ENCODE measurements at regions not wholly inside any gene's neighbourhood (a gene's known extent, or its start where the extent isn't known, plus 50 kb on each side); places are given as distances from the start of the nearest gene placed in this dataset.

DNA sequence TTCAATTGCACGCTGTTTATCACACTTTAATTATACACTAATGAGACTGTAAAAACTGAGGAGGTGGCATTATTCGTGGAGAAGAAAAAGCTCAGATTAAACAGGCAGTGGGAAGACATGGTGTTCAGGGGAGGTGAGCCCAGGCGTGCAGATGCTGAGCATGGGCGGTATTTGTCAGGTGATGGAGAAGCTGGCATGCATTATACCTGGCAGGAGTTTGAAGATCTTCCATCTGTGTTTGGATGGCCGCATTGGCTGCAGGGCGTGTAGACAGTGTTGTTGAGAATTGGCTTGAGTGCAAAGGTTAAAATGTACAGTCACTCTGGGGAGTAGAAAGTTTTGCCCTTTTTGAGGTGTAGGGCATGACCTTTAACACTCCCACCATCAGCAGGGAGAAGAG, 213.8 kb downstream of the ERMARD start:
- no peak for DNase-seq (ENCODE audit: low read depth)

DNA sequence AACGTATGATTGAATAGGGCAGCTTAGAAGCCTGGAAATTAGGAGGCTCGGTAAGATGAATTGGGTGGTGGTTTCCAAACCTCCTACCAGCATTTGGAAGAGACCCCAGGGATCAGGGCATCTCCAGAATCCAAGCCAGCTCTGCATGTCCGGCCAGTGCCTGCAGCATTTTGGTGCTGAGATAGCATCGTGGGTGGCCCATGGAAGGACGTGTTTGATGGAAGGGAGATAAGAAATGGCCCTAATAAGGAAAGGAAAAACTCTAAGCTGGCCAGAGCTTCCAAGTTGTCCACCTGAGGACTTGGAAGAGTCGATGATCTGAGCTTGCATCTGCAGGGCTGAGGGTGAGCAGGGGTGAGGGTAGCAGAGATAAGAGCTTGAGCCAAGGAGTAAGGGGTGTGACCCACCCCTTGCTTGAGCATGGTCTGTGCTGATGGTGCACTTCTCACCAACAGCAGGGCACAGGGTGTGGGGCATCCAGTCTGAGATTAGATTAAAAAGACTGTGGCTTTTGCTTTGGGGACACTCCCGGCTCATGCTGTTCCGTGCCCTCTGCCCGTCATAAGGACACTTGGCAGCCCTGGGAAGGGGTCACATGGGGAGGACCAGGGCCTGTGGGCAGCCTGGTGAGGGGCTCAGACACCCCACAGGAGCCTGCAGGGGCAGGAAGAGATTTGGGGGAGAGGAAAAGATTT, 213.2 kb downstream of the ERMARD start:
- DNase-seq (ENCODE audit: low read depth), result no peak

DNA sequence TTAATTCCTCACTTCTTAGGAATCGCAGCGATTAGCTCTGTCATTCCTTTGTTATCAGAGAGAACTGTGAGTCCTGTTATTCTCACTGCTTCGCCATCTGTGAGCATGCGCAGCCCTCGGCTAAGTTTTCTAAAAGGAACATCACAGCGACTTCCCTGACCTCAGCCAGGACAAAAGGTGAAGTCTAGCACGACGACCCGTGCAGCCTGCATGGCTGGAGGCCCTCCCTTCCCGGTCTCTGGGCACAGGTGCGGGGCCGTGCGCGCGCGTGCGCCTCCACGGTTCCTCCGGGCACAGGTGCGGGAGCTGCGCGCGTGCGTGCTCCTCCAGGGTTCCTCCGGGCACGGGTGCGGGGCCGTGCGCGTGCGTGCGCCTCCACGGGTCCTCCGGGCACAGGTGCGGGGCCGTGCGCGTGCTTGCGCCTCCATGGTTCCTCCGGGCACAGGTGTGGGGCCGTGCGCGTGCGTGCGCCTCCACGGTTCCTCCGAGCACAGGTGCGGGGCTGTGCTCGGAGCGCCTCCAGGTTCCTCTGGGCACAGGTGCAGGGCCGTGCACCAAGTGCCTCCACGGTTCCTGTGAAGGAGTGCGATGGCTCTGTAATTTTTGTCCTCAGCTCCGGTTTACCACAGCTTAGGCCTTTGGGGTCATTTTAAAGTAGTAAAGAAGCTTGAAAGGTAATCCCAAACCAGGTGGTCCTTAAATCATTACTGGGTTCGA, 212.3 kb downstream of the ERMARD start:
- no peak for DNase-seq (ENCODE audit: low read depth)

DNA sequence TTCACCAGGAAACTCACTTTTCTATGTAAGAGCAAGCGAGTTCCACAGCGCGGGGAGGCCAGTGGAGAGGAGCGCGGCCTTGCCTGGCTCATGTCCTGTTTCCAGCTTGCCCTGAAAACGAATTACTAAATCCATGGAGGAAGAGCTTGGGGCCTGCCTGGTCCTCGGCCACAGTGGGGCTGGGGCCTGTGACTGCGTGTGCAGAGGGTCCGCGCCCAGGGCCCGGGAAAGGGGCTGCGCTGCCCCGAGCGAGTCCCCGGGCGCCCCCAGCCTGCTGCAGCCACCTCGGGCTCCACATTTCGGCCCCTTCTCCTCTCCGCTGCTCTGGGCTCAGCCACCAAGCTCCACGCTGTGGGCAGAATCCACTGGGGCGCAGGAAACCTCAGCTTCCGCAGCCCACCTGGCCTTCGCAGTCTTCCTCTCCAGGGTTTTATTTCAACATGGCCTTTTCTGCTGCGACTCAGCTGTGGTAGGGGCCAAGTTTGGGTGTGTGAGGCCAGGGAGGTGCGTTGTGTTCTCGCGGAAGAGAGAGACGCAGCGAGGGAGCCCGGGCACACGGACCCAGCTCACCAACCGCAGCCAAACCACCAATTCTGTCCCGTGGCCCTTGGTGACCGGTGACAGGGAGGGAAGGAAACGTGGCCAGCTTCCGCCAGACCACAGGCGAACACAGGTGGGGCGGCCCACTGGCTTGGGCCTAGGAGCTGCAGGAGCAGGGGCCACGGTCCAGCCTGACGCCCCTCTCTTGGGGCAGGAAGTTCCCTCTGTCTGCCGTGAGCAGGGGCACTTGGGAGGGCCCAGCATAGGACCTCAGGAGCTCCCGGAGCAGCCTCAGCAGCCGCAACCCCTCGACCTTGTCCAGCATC, 211.4 kb downstream of the ERMARD start:
- DNase-seq (ENCODE audit: low read depth), result no peak

DNA sequence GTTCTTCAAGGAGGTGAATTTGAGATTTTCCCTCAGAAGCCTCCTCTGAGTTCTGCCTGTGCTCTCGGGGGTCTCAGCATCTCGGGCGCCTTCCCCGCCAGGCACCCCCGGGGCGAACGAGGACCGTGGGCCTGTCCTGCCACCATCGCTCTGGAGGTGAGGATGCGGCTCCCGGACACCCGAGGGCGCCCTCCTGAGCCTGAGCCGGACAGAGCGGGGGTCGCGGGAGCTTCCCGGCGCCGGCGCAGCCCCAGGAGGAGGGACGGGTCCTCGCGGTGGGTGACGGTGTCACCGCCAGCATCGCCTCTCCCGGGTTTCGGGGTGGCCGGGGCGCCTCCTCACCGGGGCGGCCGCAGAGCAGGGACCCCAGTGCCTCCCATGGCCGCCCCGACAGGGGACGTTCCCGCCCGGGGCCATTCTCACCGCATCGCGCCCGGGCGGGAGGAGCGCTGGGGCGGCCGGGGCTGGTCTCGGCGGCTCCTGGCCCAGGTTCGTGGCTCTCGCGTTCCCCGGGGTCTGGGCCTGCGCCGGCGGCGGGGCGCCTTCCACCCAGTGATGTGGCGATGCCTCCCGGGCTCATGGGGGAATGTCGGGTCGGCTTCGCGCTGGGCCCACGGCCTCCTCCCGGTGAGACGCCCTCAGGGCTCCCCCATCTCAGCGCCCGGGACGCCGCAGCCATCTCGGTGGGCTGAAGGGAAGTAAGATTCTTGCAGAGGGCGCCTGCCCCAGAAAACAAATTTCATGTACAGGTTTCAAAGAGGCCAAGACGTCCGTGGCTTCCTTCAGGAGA, 210.5 kb downstream of the ERMARD start:
- DNase-seq (ENCODE audit: low read depth), result peak; percentile 22

DNA sequence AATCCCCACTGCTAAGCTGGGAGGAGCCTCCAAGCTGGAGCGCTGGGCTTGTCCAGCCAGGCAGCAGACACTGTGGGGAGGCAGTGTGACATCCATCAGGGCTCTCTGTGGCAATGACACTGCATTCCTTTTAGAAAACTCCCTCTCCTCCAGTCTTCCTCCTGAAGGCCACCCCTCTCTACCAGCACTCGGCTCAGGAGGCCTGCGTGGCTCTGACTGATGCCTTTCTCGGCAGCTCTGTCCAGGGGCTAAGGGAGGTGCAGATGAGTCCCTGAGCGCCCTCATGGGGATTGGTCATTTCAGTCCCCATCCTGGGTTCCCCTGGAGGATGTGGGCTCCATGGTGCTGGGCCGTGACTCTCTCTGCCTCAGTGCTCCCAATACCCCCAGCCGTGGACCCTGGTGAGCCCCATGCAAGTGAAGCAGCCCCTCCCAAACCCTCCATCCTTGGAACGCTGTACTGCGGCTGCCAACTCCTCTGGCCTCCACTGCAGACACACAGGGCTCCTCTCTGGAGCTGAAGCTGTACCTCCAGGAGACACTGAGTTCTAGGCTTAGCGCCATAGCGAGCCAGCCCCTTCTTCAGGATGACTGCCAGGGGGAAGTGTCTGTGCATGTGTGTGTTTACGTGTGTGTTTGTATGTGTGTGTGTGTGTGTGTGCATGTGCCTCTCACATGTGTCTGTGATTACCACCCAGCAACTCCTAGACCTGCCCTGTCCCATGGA, 209.6 kb downstream of the ERMARD start:
- no peak for DNase-seq (ENCODE audit: low read depth)

DNA sequence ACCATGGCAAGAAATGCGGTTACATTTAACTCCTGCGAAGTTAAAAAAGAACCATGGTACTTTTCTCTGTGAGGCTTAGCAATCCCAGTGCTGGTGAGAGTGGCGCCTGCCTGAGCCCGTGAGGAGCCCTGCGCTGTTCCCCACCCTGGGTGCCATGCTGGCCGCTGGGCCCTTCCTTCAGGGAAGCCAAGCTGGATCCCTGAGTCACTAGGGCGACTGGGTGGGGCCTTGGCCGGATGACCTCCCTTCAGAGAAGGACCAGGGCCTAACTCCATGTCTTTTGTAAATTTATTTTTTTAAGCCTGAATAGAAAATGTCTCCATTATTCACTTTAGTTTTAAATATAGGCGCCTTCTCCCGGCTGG, 209.1 kb downstream of the ERMARD start:
- no peak for DNase-seq (ENCODE audit: low read depth)

DNA sequence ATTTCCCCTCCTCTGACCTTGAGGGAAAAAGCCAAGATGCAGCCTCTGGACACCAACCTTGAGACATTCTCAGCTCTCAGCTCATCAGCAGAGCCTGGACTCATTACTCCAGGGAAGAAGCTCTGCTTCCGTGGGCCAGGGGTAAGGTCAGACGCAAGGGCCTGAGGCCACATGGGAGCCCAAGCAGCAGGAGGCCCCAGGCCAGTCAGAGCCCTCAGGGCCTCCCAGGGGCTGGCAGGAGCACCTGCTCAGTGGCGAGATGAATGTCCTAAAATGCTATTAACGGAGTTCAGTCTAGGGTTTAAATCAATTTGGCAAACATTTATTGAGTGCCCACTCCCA, 208.6 kb downstream of the ERMARD start:
- no peak for DNase-seq (ENCODE audit: low read depth)

DNA sequence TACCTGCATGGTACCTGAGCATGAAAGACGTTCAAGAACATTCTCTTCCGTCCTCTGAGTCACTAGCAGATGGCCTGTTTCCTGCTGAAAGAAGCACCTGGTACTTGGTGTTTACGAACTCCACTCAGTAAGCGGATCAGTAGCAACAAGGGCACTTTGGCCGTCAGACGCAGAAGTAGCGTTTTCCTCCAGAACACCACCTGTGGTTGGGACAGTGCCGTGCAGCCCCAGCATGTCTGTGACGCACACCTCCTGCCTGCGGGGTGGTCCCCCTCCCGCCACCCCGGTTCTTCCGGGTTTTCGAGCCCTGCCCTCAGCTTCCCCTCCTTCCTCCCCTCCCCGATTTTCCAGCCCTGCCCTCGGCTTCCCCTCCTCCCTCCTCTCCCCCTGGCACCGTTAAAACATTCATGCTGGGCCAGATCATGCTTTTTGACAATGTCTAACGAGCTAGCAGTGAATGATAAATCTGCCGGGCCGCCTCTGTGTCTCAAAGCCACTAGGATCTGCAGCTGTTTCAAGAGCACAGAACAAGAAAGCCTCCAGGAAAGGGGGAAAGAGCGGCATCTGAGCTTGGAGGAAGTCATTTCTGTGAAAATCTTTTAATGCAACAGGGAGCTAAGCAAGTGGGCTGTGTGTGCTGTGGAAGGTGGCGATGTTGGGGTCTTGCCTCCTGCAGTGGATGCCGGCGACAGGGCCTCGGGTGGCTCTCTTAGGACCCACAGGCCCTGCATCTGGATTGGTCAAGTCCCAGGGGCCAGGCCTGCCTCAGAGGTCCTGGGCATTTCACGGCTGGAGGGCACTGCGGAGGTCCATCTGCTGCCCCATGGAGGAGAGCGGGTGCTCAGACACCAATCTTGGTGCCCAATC, 207.9 kb downstream of the ERMARD start:
- no peak for DNase-seq (ENCODE audit: low read depth)

DNA sequence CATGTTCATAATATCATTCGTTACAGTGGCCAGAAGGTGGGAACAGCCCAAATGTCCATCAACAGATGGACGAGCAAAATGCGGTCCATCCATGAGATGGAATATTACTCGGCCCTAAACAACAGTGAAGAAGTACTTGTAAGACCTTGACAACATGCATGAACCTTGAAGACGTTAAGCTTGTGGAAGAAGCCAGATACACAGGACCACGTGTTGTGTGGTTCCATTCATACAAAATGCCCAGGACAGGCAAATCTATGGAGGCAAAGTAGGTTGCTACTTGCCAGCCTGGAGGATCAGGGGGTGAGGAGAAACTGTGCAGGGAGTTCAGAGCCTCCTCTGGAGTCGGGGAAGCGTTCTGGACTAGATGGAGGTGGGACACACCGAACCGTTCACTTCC, 207.1 kb downstream of the ERMARD start:
- no peak for DNase-seq (ENCODE audit: low read depth)

DNA sequence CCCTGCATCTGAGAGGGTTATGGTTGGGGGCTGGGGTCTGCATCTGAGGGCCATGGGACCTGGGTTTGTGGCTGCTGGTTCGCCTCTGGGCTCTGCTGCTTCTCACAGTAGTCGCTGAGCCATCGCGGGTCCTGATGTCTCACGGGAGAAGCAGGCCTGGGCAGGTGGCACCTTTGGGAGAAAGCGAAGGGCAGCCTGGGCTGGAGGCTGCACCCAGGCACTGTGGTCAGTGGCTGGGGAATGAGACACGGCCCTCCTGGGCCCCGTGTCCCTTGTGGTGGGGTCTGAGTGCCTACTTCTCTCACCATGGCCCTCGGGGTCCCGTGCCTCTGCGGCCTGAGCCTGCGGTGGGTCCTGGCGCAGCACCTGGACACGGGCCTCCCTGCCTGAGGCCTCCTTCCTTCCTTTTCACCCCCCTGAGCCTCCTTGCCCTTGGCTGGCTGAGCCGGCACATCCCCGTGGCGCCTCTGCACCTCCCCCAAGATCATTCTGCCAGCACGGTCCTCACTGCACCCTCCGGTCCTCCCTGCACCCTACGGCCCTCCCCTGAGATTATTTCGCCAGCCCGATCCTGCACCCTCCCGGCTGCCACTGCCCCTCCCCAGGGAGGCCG, 206.0 kb downstream of the ERMARD start:
- DNase-seq (ENCODE audit: low read depth), result no peak

DNA sequence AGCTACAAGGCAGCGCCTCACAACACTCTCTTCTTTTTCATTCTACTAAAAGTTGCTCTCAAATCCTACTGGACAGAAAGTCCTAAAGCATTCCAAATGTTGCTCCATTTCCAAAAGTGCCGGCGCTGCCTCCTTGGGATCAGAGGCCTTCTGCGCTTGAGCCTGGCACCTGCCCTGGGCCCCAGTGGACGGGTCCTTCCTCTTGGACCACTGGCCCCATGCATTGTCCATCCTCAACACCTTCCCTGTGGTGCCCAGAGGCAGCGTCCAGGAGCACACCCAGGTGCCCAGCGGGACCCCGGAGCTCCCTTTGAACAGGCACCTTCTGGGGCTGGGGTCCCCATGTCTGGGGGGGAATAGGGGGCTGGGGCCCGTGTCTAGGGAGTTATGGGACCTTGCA, 205.2 kb downstream of the ERMARD start:
- no peak for DNase-seq (ENCODE audit: low read depth)

DNA sequence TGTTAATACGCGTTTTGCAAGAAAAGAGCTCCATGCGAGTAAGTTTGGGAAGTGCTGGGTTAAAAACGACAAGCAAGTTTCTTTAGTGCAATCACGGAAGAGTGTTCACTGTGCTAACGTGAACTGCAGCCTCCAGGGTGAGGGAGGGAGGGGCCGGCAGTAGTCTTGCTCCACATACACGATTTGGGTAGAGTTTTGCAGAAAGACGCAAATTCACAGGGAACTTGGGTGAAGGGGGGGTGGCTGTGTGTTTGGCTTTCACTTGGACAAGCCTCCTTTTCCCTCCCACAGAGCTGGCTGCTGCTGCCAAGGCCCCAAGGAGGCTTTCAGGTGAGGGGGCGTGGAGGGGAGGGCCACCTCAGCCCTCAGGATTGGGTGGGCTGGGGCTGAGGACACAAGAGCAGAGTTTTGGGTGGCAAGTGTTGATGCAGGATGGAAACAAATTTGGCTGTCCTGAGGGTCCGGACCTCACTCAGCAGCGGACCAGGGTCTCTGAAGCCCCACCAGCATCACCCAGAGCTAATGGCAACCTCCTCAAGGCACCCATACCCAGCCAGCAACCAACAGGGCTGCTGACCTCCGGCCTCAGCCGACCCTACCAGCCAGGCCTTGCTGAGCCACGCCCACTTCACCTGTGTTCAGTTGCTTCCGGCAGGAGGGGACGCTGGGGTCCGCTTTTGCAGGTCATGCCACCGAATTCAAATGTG, 204.5 kb downstream of the ERMARD start:
- DNase-seq (ENCODE audit: low read depth), result no peak

DNA sequence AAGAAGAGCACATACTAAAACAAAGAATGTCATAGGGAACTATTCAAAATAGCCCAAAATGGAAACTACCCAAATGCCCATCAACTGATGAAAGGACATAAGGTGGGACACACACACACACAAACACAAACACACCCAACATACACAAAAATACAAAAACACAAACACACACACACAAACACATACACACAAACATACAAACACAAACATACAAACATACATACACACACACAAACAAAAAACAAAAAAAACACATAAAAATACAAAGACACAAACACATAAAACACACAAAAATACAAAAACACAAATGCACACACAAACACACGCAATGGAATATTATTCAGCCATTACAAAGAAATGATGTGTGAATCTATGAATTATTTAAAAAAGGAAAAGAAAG, 203.6 kb downstream of the ERMARD start:
- DNase-seq (ENCODE audit: low read depth), result no peak

DNA sequence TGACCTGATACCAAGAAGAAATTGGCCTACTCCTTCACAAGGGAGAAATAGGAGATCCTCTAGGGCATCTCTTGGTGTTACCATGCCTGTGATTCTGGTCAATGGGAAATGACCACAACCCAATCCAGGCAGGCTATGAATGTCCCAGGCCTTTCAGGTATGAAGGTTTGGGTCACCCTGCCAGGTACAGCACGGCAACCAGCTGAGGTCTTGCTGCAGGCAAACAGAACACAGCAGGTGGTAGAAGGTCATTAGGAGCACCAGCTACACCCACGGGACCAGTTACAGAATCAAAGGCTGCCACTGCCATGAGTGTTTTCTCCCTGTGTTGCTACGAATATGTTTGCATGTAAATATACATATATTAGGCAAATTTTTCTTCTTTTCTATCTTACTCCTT, 202.3 kb downstream of the ERMARD start:
- DNase-seq (ENCODE audit: low read depth), result no peak

DNA sequence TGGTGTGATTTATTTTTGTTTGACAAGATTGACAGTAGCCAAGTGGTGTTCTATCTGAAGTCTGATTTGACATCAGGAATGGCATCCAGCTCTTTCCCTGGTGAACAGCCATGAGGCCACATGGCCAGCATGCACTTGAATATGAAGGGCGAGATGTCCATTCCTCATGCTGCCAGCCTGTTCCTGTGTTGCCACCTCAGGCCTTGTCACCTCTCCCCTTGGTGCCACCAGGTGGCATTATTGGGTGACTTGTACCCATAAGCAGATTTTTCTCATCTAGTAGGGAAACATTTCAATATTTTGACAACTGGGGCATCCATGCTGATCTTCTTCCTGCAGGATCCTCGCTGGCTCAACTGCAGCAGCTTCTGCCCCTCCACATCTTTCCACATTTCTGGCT, 199.1 kb downstream of the ERMARD start:
- no peak for DNase-seq (ENCODE audit: low read depth)

DNA sequence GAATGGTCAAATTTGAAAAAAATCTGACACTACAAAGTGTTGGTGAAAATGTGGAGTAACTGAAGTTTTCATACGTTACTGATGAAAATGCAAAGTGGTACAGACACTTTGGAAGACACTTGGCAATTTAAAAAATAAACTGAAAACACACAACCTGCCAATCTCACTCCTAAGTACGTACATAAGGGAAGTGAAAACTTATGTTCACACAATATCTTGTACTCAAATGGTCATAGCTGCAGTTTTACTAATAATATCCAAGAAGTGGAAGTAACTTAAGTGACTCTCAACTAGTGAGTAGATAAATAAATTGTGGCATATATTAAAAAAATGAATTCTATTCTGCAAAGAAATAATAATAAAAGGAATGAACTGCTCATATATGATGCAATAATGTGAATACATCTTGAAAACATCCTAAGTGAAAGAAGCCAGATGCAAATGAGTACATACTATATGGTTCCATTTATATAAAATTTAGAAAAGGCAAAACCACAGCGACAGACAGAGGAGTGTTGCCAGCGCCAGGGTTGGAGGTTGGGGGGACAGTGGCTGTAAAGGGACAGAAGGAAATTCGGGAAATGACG, 198.2 kb downstream of the ERMARD start:
- no peak for DNase-seq (ENCODE audit: low read depth)

DNA sequence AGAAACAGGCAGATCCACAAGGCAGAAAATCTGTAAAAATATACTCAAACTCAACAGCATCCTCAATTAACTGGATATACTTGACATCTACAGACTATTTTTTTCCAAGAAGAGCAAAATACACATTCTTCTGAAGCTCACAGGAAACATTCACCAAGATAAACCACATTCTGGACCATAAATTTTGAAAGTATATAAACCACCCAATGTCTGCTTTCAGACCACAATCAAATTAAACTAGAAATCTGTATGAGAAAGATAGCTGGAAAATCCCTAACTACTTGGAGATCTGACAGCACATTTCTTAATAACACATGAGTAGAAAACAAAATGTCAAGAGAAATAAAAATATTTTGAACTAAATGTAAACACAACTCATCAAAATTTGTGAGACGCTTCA, 195.5 kb downstream of the ERMARD start:
- no peak for DNase-seq (ENCODE audit: low read depth)

DNA sequence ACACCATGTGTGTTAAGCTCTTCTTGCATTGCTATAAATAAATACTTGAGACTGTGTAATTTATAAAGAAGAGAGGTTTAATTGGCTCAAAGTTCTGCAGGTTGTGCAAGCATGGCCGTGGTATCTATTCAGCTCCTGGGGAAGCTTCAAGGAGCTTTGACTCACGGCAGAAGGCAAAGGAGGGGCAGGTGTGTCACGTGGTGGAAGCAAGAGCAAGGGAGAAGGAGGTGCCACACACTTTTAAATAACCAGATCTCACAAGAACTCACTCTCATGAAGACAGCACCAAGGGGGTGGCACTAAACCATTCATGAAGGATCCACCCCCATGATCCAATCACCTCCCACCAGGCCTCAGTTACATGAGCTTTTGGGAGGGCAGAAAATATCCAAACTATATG, 193.7 kb downstream of the ERMARD start:
- no peak for DNase-seq (ENCODE audit: low read depth)
